OCI-LY1 (cell line): ENCODE measurements at regions not wholly inside any gene's neighbourhood (a gene's known extent, or its start where the extent isn't known, plus 50 kb on each side); places are given as distances from the start of the nearest gene placed in this dataset.

ENCODE experiments used
- CTCF ChIP-seq: fragments of 200-600 bp; sonication (generic), shearing (Covaris generic); IDR thresholded peaks from 2 replicates; pipeline ENCODE4 v1.5.1; 2017; ENCODE audit warnings: mild to moderate bottlenecking, antibody characterized with exemption, low read length, moderate library complexity, mixed read lengths
- EZH2 ChIP-seq: fragments of 200-600 bp; sonication (generic), shearing (Covaris generic); IDR thresholded peaks from 2 replicates; pipeline ENCODE4 v1.8.0; 2017; ENCODE audit warnings: borderline replicate concordance, mixed run types, mild to moderate bottlenecking, antibody characterized with exemption, low read length, moderate library complexity, mixed read lengths

- TF ChIP-seq CTCF = no peak
- TF ChIP-seq EZH2 = no peak
Measured at GRCh38 chr2:52717836-52718235, 1049.8 kb upstream of the CHAC2 start.
